Liver (tissue), 8 donors: ENCODE measurements at regions not wholly inside any gene's neighbourhood (a gene's known extent, or its start where the extent isn't known, plus 50 kb on each side); places are given as distances from the start of the nearest gene placed in this dataset.

ENCODE experiments used
- DNase-seq: peaks from one replicate; pipeline ENCODE4 v3.0.0-alpha.2; 2017; ENCODE audit warnings: low spot score
- H3K27ac ChIP-seq, 2 donors: one replicate each; pipeline ENCODE4 v1.7.0; 2013; ENCODE audit warnings: inconsistent platforms in 2 of 2, low read length in 2 of 2, control low read depth in 1 of 2, low read depth in 1 of 2, mild to moderate bottlenecking in 1 of 2
- H3K27me3 ChIP-seq, 4 donors: one replicate each; pipeline versions ENCODE4 v1.6.1 to v1.7.0; 2013; ENCODE audit warnings: low read length in 3 of 4, inconsistent platforms in 1 of 4, mild to moderate bottlenecking in 1 of 4, moderate library complexity in 1 of 4; ENCODE audit not compliant: control insufficient read depth in 4 of 4, insufficient read depth in 4 of 4
- H3K36me3 ChIP-seq, 4 donors: one replicate each; pipeline versions ENCODE4 v1.6.1 to v1.7.0; 2013; ENCODE audit warnings: low read length in 3 of 4, mild to moderate bottlenecking in 3 of 4, low read depth in 1 of 4, moderate library complexity in 1 of 4; ENCODE audit not compliant: control insufficient read depth in 4 of 4, insufficient read depth in 3 of 4
- H3K4me1 ChIP-seq, 4 donors: one replicate each; pipeline versions ENCODE4 v1.6.1 to v1.7.0; 2013; ENCODE audit warnings: low read length in 3 of 4, mild to moderate bottlenecking in 3 of 4, moderate library complexity in 1 of 4; ENCODE audit not compliant: control insufficient read depth in 4 of 4, insufficient read depth in 4 of 4
- H3K4me3 ChIP-seq, 3 donors: one replicate each; pipeline versions ENCODE4 v1.6.1 to v1.7.0; 2013; ENCODE audit warnings: low read length in 3 of 3, control low read depth in 1 of 3, low read depth in 1 of 3, mild to moderate bottlenecking in 1 of 3
- H3K9ac ChIP-seq, 2 donors: one replicate each; pipeline ENCODE4 v1.7.0; 2013; ENCODE audit warnings: low read length in 2 of 2, mild to moderate bottlenecking in 2 of 2, moderate library complexity in 2 of 2, control low read depth in 1 of 2, low read depth in 1 of 2
- H3K9me3 ChIP-seq, 4 donors: one replicate each; pipeline versions ENCODE4 v1.6.1 to v1.7.0; 2013; ENCODE audit warnings: low read length in 3 of 4; ENCODE audit not compliant: control insufficient read depth in 4 of 4
- EGR1 ChIP-seq, 2 donors: IDR thresholded peaks; 2 replicates each; pipeline ENCODE4 v1.6.1; 2016 to 2018; ENCODE audit warnings: antibody characterized with exemption in 2 of 2, low read depth in 2 of 2
- FOXA1 ChIP-seq: IDR thresholded peaks from 2 replicates; pipeline ENCODE4 v1.6.1; 2016; ENCODE audit warnings: antibody characterized with exemption
- FOXA2 ChIP-seq: IDR thresholded peaks from 2 replicates; pipeline ENCODE4 v1.6.1; 2016; ENCODE audit warnings: antibody characterized with exemption
- GABPA ChIP-seq, 2 donors: IDR thresholded peaks in 1 of 2; conservative IDR thresholded peaks in 1 of 2; 2 replicates each; pipeline ENCODE4 v1.6.1; 2016; ENCODE audit warnings: antibody characterized with exemption in 2 of 2, mild to moderate bottlenecking in 1 of 2, moderate library complexity in 1 of 2
- HNF4A ChIP-seq, 2 donors: conservative IDR thresholded peaks; 2 replicates each; pipeline ENCODE4 v1.6.1; 2016; ENCODE audit warnings: antibody characterized with exemption in 2 of 2, mild to moderate bottlenecking in 2 of 2
- JUND ChIP-seq, 2 donors: IDR thresholded peaks; 2 replicates each; pipeline ENCODE4 v1.6.1; 2016; ENCODE audit warnings: antibody characterized with exemption in 2 of 2
- RAD21 ChIP-seq, 2 donors: IDR thresholded peaks; 2 replicates each; pipeline ENCODE4 v1.6.1; 2016; ENCODE audit warnings: antibody characterized with exemption in 2 of 2, mild to moderate bottlenecking in 2 of 2
- RXRA ChIP-seq, 2 donors: IDR thresholded peaks; 2 replicates each; pipeline ENCODE4 v1.6.1; 2017 to 2018; ENCODE audit warnings: antibody characterized with exemption in 2 of 2, mild to moderate bottlenecking in 1 of 2
- SP1 ChIP-seq: IDR thresholded peaks from 2 replicates; pipeline ENCODE4 v1.6.1; 2018; ENCODE audit warnings: antibody characterized with exemption, mild to moderate bottlenecking
- TAF1 ChIP-seq: conservative IDR thresholded peaks from 2 replicates; pipeline ENCODE4 v1.6.1; 2016; ENCODE audit warnings: antibody characterized with exemption, mild to moderate bottlenecking
- WGBS: extraction: QIAGEN DNeasy Blood & Tissue Kit; methylation state at CpG from one replicate; pipeline ENCODE4 v1.1.7; 2013; 5-methylcytosine and 5-hydroxymethylcytosine counted together
- TF ChIP-seq, protein P1 (sequence below): IDR thresholded peaks from 2 replicates; pipeline ENCODE4 v1.6.1; 2016; ENCODE audit warnings: antibody characterized with exemption
- TF ChIP-seq, protein P2 (sequence below): IDR thresholded peaks from 2 replicates; pipeline ENCODE4 v1.6.1; 2016; ENCODE audit warnings: antibody characterized with exemption
- TF ChIP-seq, protein P3 (sequence below): IDR thresholded peaks from 2 replicates; pipeline ENCODE4 v1.6.1; 2016; ENCODE audit warnings: antibody characterized with exemption
- TF ChIP-seq, protein P4 (sequence below): IDR thresholded peaks from 2 replicates; pipeline ENCODE4 v1.6.1; 2016; ENCODE audit warnings: antibody characterized with exemption, mild to moderate bottlenecking
- TF ChIP-seq, protein P5 (sequence below): fragments of 150-350 bp; IDR thresholded peaks from 2 replicates; pipeline ENCODE4 v1.5.1; 2017; ENCODE audit warnings: improper control_type of control experiment, low read depth, low read length; ENCODE audit not compliant: missing input control
- donor health status: healthy.
- donor health status: healthy.
- donor health status: healthy.
- donor health status: healthy.
- donor health status: healthy.

DNA sequence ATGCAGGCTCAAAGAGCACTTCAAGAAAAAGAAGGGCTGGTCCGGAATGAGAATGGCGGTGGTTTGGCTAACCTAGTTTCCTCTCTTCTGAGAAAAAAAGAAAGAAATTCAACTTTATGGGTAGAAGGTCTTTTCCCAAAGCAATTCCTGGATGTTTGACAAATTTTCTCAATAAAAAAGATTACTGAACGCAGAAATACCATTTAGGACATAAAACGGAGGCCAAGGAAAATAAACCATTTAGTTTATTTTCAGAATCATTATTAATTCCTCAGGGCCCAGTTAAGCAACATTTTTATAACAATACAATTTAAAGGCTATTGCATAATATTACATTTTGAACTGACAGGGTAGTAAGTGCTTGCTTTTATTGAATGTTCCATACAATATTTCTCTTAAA lies 284.6 kb upstream of the ANKRD30A start:
- H3K9ac ChIP-seq = no peak overlapping the region
- H3K4me1 ChIP-seq = no peaks in the 10 kb centered on the region
- WGBS = 87% methylated on average over 4 of the region's 4 CpGs
- H3K36me3 ChIP-seq = no peaks in the 10 kb centered on the region
- H3K4me3 ChIP-seq = no peak overlapping the region
- no peak overlapping the region for H3K27ac ChIP-seq
- TF ChIP-seq, protein P1, sequence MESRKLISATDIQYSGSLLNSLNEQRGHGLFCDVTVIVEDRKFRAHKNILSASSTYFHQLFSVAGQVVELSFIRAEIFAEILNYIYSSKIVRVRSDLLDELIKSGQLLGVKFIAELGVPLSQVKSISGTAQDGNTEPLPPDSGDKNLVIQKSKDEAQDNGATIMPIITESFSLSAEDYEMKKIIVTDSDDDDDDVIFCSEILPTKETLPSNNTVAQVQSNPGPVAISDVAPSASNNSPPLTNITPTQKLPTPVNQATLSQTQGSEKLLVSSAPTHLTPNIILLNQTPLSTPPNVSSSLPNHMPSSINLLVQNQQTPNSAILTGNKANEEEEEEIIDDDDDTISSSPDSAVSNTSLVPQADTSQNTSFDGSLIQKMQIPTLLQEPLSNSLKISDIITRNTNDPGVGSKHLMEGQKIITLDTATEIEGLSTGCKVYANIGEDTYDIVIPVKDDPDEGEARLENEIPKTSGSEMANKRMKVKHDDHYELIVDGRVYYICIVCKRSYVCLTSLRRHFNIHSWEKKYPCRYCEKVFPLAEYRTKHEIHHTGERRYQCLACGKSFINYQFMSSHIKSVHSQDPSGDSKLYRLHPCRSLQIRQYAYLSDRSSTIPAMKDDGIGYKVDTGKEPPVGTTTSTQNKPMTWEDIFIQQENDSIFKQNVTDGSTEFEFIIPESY = no peak
- no peak for TF ChIP-seq TAF1
- TF ChIP-seq JUND (IDR thresholded peaks at IDR 0.05) = no peak
- TF ChIP-seq, protein P2, sequence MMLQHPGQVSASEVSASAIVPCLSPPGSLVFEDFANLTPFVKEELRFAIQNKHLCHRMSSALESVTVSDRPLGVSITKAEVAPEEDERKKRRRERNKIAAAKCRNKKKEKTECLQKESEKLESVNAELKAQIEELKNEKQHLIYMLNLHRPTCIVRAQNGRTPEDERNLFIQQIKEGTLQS = no peak
- TF ChIP-seq RXRA (IDR thresholded peaks at IDR 0.05) = no peak
- TF ChIP-seq GABPA (IDR thresholded peaks at IDR 0.05 in 1 of 2, conservative IDR thresholded peaks at IDR 0.05 in 1 of 2) = no peak
- no peak for TF ChIP-seq FOXA1
- TF ChIP-seq, protein P3, sequence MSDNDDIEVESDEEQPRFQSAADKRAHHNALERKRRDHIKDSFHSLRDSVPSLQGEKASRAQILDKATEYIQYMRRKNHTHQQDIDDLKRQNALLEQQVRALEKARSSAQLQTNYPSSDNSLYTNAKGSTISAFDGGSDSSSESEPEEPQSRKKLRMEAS = no peak
- TF ChIP-seq EGR1 (IDR thresholded peaks at IDR 0.05; ENCODE audit: low read depth in 2 of 2) = no peak
- TF ChIP-seq RAD21 (IDR thresholded peaks at IDR 0.05) = no peak
- DNase-seq = no peak
- no peaks in the 10 kb centered on the region for H3K27me3 ChIP-seq
- H3K9me3 ChIP-seq = no peaks in the 10 kb centered on the region

DNA sequence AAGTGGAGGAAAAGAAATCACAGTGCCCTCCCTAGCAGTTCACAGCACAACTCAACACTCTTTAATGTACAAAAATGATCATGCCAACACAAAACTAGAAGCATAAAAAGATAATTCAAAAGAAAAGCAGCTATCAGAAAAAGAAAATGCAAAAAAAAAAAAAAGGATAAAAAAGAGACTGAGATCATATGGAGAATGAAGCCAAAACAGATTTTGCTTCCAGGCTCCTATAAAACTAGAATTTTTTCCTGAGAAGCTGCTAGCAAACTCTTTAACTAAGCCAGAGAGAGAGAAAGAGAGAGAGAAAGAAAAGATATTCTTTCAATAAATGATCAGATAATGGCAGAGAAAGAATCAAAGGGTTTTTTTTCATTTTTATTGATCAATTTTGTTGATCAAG lies 288.0 kb upstream of the ANKRD30A start:
- no peak for DNase-seq
- H3K4me3 ChIP-seq = no peak overlapping the region
- no peak overlapping the region for H3K27ac ChIP-seq
- TF ChIP-seq, protein P2 = no peak
- TF ChIP-seq RAD21 (IDR thresholded peaks at IDR 0.05) (no peak), RXRA (IDR thresholded peaks at IDR 0.05) (no peak), GABPA (IDR thresholded peaks at IDR 0.05 in 1 of 2, conservative IDR thresholded peaks at IDR 0.05 in 1 of 2) (no peak), EGR1 (IDR thresholded peaks at IDR 0.05; ENCODE audit: low read depth in 2 of 2) (no peak), FOXA2 (no peak), SP1 (no peak), HNF4A (conservative IDR thresholded peaks at IDR 0.05) (no peak), TAF1 (no peak)
- TF ChIP-seq, protein P1 = no peak
- TF ChIP-seq, protein P4, sequence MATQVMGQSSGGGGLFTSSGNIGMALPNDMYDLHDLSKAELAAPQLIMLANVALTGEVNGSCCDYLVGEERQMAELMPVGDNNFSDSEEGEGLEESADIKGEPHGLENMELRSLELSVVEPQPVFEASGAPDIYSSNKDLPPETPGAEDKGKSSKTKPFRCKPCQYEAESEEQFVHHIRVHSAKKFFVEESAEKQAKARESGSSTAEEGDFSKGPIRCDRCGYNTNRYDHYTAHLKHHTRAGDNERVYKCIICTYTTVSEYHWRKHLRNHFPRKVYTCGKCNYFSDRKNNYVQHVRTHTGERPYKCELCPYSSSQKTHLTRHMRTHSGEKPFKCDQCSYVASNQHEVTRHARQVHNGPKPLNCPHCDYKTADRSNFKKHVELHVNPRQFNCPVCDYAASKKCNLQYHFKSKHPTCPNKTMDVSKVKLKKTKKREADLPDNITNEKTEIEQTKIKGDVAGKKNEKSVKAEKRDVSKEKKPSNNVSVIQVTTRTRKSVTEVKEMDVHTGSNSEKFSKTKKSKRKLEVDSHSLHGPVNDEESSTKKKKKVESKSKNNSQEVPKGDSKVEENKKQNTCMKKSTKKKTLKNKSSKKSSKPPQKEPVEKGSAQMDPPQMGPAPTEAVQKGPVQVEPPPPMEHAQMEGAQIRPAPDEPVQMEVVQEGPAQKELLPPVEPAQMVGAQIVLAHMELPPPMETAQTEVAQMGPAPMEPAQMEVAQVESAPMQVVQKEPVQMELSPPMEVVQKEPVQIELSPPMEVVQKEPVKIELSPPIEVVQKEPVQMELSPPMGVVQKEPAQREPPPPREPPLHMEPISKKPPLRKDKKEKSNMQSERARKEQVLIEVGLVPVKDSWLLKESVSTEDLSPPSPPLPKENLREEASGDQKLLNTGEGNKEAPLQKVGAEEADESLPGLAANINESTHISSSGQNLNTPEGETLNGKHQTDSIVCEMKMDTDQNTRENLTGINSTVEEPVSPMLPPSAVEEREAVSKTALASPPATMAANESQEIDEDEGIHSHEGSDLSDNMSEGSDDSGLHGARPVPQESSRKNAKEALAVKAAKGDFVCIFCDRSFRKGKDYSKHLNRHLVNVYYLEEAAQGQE = no peak
- TF ChIP-seq, protein P5, sequence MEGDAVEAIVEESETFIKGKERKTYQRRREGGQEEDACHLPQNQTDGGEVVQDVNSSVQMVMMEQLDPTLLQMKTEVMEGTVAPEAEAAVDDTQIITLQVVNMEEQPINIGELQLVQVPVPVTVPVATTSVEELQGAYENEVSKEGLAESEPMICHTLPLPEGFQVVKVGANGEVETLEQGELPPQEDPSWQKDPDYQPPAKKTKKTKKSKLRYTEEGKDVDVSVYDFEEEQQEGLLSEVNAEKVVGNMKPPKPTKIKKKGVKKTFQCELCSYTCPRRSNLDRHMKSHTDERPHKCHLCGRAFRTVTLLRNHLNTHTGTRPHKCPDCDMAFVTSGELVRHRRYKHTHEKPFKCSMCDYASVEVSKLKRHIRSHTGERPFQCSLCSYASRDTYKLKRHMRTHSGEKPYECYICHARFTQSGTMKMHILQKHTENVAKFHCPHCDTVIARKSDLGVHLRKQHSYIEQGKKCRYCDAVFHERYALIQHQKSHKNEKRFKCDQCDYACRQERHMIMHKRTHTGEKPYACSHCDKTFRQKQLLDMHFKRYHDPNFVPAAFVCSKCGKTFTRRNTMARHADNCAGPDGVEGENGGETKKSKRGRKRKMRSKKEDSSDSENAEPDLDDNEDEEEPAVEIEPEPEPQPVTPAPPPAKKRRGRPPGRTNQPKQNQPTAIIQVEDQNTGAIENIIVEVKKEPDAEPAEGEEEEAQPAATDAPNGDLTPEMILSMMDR = no peak
- TF ChIP-seq, protein P3 = no peak
- H3K9me3 ChIP-seq = no peaks in the 10 kb centered on the region
- no peaks in the 10 kb centered on the region for H3K27me3 ChIP-seq
- H3K9ac ChIP-seq = no peak overlapping the region
- no peaks in the 10 kb centered on the region for H3K36me3 ChIP-seq
- H3K4me1 ChIP-seq = no peaks in the 10 kb centered on the region
